SIG-M5 (cell line): ENCODE measurements at regions not wholly inside any gene's neighbourhood (a gene's known extent, or its start where the extent isn't known, plus 50 kb on each side); places are given as distances from the start of the nearest gene placed in this dataset.
"Not testable (repeated sequence)": the region's sequence is repeated elsewhere in the genome, so short reads cannot be mapped to it uniquely, and the experiment has no call there.

Experiments used
- DNase-seq: peaks from one replicate; lab custom pipeline; 2025; lab: John Stamatoyannopoulos, UW

GRCh38 chr15:31598620-31599019, 272.0 kb downstream of the KLF13 start:
- DNase-seq: no peak

- DNase-seq: no peak
Measured at GRCh38 chr15:31605467-31605931, 278.9 kb downstream of the KLF13 start.

- no peak for DNase-seq
Measured at GRCh38 chr15:31606194-31606669, 279.6 kb downstream of the KLF13 start.

GRCh38 chr15:31606931-31607497, 280.4 kb downstream of the KLF13 start:
- no peak for DNase-seq

DNA sequence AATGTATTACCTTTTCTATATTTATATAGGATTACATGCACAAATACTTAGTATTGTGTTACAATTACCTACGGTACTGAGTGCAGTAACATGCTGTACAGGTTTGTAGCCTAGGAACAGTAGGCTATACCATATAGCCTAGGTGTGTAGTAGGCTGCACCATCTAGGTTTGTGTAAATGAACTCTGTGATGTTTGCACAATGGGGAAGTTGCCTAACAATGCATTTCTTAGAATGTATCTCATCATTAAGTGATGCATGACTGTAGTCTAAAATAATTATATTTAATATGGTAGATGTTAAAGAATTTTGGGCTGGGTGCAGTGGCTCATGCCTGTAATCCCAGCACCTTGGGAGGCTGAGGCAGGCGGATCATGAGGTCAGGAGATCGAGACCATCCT, 281.0 kb downstream of the KLF13 start:
- DNase-seq: no peak

DNA sequence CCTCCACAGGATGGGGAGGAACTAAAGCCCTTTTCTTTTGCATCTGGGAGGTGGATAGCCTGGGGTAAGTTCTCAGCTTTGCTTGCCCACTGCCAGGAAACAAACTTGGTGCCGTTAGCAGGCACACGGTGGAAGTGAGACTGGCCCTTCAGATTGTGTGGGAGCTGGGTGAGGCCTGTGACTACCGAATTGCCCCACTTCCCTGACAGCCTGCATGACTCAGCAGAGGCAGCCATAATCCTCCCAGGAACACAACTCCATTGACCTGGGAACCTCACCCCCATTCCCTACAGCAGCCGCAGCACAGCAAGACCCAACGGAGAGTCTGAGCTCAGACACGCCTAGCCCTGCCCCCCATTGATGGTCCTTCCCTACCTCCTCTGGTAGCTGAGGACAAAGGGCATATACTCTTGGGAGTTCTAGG, 282.6 kb downstream of the KLF13 start:
- no peak for DNase-seq

DNA sequence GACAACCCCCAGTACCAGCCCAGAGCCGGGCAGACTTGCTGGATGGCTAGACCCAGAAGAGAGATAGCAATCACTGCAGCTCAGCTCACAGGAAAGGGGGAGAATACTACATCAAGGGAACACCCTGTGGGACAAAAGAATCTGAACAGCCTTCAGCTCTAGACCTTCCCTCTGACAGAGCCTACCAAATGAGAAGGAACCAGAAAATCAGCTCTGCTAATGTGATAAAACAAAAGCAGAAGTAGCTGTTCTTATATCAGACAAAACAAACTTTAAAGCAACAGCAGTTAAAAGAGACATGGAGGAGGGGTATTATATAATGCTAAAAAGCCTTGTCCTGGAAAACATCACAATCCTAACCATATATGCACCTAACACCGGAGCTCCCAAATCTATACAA, 283.3 kb downstream of the KLF13 start:
- DNase-seq: no peak

GRCh38 chr15:31615643-31616415, 289.2 kb downstream of the KLF13 start:
- DNase-seq: no peak

- not testable (repeated sequence) for DNase-seq
Measured at GRCh38 chr15:31623297-31623696, 296.7 kb downstream of the KLF13 start.

DNA sequence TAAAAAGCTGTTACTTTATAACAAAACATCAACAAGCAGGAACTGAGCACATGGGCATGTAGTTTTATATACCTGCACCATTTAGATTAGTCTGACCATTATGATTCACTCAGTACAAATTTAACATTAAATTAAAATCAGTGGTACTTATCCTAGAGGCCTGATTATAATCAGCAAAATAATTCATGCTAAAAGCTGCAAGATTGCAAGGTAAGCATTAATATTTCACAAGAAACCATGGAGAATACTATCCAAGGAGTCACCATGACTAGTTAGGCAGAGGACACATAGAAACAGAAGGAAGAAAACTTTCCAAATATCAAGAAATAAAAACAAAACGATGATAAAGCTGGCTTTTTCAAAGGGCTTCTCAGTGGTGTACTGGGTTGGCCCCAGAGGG, 297.5 kb downstream of the KLF13 start:
- not testable (repeated sequence) for DNase-seq

DNA sequence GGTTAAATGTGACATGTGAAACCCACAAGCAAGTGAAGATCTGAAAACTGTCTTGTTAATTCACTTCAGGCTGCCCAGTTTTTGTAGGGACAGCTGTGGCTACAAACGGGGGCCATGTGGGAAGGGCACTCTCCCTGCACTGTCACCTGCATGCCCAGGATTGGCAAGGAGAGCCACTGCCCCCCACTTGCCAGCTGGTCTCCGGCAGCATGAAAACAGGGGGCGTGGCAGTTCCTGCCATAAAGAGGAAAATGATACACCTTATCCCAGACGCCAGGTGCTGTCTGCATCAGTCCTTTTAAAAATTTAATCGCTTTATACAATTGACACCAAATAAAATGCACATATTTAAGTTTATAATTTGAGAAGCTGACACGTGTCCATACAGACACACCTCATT, 309.1 kb downstream of the KLF13 start:
- not testable (repeated sequence) for DNase-seq

DNA sequence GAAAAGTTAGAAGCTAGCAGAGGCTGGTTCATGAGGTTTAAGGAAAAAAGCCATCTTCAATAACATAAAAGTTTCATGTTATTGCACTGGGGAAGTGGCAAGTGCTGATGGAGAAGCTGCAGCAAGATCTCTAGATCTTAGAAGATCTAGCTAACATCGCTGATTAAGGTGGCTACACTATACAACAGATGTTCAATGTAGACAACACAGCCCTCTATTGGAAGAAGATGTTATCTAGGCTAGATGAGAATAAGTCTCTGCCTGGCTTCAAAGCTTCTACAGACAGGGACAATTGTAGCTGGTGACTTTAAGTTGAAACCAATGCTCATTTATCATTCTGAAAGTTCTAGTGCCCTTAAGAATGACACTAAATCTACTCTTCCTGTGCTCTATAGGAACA, 310.3 kb downstream of the KLF13 start:
- not testable (repeated sequence) for DNase-seq

DNA sequence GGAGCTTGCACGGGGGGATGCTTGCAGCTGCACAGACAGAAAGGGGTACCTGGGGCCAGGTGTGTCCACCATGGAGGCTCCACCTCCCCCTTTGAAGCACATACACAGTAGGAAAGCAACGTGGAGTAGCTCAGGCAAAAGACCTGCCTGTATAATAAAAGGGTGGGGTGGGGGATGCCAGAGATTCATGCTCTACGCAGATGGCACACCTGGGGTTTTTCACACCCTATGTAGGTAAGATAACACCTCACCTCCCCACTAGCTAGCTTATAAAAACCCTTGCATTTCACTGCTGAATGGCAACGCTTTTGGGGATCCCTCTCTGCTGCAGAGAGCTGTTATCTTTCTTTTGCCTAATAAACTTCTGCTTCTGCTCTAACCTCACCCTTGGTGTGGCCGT, 317.3 kb downstream of the KLF13 start:
- DNase-seq: not testable (repeated sequence)

DNA sequence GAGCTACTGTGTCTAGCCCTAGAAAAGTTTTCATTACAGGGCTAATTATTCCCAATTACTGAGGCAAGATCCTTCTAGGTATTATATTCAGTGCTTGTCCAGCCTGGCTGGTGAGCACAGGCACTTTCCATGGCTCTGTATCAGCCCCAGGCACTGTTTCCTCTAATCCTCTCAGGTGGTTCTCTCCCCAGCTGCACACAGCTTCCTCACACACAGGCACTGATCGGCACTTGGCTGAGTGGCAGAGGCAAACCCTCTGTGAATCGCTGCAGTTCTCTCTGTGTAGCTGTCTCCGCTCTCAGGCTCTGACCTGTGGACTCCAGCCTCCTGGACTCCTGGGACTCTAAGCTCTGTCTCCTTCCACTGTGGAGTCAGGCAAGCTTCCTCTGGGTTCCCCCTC, 318.1 kb downstream of the KLF13 start:
- DNase-seq: not testable (repeated sequence)

- DNase-seq: not testable (repeated sequence)
Measured at GRCh38 chr15:31647337-31647826, 320.7 kb downstream of the KLF13 start.

- DNase-seq: not testable (repeated sequence)
Measured at GRCh38 chr15:31649634-31650033, 323.0 kb downstream of the KLF13 start.

DNA sequence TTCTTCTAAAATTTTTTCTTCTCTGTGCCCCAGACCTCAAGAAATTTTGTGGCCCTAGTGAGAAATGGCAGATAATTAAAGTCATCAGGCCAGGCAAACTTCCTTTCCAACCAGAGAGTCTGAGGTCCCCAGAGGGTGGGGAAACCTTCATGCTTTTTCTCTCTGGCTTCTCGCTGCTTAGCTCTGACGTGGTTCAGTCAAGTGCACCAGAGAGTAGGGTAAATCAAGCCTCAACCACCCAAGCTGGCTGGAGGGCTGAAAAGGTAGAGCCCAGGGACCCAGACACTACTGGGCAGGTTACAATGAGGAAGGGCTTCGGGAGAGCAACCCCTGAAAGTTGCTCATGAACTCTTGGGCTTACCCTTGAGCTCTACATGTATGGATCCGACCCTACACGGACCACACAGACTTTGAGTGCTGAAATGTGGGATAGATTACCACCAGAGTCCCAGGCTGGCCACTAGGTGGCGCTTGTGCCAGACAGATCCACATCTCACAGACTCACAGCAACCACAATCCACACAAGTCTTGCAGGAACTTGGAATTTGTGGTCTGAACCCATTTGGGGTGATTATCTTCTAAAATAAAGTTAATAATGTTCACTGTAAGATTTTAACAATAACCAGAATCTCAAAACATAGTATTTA, 323.5 kb downstream of the KLF13 start:
- not testable (repeated sequence) for DNase-seq

GRCh38 chr15:31656915-31657314, 330.3 kb downstream of the KLF13 start:
- DNase-seq: not testable (repeated sequence)

- DNase-seq: no peak
Measured at GRCh38 chr15:31660816-31661215, 334.2 kb downstream of the KLF13 start.

- not testable (repeated sequence) for DNase-seq
Measured at GRCh38 chr15:31665732-31666131, 339.1 kb downstream of the KLF13 start.

GRCh38 chr15:31669158-31669908, 342.7 kb downstream of the KLF13 start:
- DNase-seq: not testable (repeated sequence)

DNA sequence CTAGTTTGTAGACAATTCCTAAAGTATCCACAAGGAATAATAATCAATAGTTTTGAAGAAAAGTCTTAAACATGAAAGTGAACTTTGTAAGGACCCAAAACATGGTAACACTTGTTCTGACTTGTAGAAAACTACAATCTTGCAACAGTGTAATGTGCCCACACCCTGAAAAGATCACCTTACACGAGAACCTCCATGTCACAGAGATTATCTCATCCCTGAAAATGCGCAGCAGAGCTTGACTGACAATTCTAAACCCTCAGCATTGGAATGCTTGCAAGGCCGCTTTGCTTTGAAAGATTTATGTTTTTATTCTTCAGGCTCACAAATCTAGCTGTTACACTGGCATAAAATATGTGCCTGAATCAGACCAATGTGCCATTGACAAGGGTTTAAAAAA, 346.6 kb downstream of the KLF13 start:
- not testable (repeated sequence) for DNase-seq
